ENCODE measurements at regions not wholly inside any gene's neighbourhood (a gene's known extent, or its start where the extent isn't known, plus 50 kb on each side); places are given as distances from the start of the nearest gene placed in this dataset.
"Not testable (repeated sequence)": the region's sequence is repeated elsewhere in the genome, so short reads cannot be mapped to it uniquely, and the experiment has no call there.

DNA sequence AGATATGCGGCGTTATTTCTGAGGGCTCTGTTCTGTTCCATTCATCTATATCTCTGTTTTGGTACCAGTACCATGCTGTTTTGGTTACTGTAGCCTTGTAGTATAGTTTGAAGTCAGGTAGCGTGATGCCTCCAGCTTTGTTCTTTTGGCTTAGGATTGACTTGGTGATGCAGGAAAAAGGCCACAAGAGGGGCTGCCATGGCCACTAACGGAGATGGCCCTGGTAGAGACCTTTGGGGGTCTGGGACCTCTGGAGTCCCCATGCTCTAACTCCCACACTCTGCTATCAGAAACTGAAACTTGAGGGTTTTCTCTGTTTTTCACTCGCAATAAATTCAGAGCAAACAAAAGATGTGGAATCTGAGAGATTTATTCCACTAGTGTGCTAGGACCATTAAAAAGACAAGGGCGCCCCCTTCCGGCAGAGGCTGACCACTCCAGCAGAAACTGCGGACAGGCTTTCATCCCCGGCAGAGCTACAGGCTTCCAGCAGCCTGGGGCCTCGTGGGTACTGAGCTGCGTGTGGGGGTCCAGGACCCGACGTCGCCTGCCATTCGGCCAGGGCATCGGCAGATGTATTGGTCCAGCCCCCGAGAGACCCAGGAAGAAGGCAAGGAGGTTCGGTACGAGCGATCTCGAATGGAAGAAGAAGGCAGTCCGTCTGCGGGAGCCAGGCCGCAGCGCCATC is 775.1 kb downstream of the EPHA7 start:
- H3K36me3 ChIP-seq (ENCODE audit: control insufficient read depth in 2 of 4, insufficient read depth in 4 of 4, low read length in 3 of 4); H3K4me3 ChIP-seq (ENCODE audit: extremely low read depth in 1 of 4, insufficient read depth in 2 of 4, low read depth in 3 of 4, low read length in 4 of 4); H4K91ac ChIP-seq (replicated peaks; ENCODE audit: insufficient read length, low read length); H3K23ac ChIP-seq (ENCODE audit: insufficient read length); FAIRE-seq; H3K14ac ChIP-seq (ENCODE audit: insufficient read length); H3K4me2 ChIP-seq (ENCODE audit: insufficient read depth in 1 of 2, low read depth in 2 of 2, low read length in 2 of 2); H3K79me2 ChIP-seq (ENCODE audit: control insufficient read depth in 1 of 2, insufficient read depth in 2 of 2, low read length in 2 of 2); H3K23me2 ChIP-seq (ENCODE audit: low read depth, low read length); H4K5ac ChIP-seq (ENCODE audit: insufficient read length, low read depth, low read length); H3K56ac ChIP-seq (replicated peaks; ENCODE audit: insufficient read length, low read depth, low read length); H2BK12ac ChIP-seq (ENCODE audit: low read depth, low read length); H3K4me1 ChIP-seq (replicated peaks in 1 of 4; ENCODE audit: control insufficient read depth in 3 of 4, insufficient read depth in 4 of 4, low read length in 3 of 4); H3K79me1 ChIP-seq (ENCODE audit: low read depth, low read length); H3K18ac ChIP-seq (ENCODE audit: extremely low read depth, low read length); H2BK5ac ChIP-seq (ENCODE audit: low read depth, low read length); H2BK120ac ChIP-seq (replicated peaks; ENCODE audit: low read depth, low read length); H3K27me3 ChIP-seq (replicated peaks in 1 of 4; ENCODE audit: control insufficient read depth in 3 of 4, extremely low read depth in 1 of 4, insufficient read depth in 3 of 4, low read length in 3 of 4); H2BK15ac ChIP-seq (ENCODE audit: low read length); H3K27ac ChIP-seq (ENCODE audit: low read depth, low read length); H2BK20ac ChIP-seq (ENCODE audit: low read length); H2AK5ac ChIP-seq (ENCODE audit: low read depth, low read length); H3K4ac ChIP-seq (replicated peaks; ENCODE audit: insufficient read length, low read depth, low read length); H3K9me3 ChIP-seq (ENCODE audit: insufficient read depth in 2 of 2, low read depth in 1 of 2, low read length in 1 of 2); POLR2A ChIA-PET (ENCODE audit: partially characterized antibody); H4K20me1 ChIP-seq (replicated peaks in 1 of 2; ENCODE audit: control insufficient read depth in 1 of 2, insufficient read depth in 2 of 2, low read length in 2 of 2); H4K8ac ChIP-seq (ENCODE audit: extremely low read depth, insufficient read depth, low read length); H3K9ac ChIP-seq (replicated peaks in 1 of 4; ENCODE audit: extremely low read depth in 1 of 4, low read depth in 3 of 4, low read length in 3 of 4): not testable (repeated sequence)
- DNase-seq (ENCODE audit: low read depth in 1 of 2, low spot score in 2 of 2) = peak; percentile 49 to 95
- peak overlapping the region; percentile 84; the same call in 1 of the 2 replicates for H2AFZ ChIP-seq (ENCODE audit: low read length)
- 69% methylated on average over 15 of the region's 25 CpGs; no CpG with 5 or more reads in 1 of the 2 experiments for WGBS, 2 experiments (ENCODE audit: extremely low coverage in 1 of 2, insufficient coverage in 1 of 2, insufficient read length in 1 of 2, insufficient replicate concordance in 2 of 2, low coverage in 1 of 2, low lambda C conversion rate in 2 of 2, missing lambda C conversion rate in 1 of 2)
- TF ChIP-seq, protein P1, sequence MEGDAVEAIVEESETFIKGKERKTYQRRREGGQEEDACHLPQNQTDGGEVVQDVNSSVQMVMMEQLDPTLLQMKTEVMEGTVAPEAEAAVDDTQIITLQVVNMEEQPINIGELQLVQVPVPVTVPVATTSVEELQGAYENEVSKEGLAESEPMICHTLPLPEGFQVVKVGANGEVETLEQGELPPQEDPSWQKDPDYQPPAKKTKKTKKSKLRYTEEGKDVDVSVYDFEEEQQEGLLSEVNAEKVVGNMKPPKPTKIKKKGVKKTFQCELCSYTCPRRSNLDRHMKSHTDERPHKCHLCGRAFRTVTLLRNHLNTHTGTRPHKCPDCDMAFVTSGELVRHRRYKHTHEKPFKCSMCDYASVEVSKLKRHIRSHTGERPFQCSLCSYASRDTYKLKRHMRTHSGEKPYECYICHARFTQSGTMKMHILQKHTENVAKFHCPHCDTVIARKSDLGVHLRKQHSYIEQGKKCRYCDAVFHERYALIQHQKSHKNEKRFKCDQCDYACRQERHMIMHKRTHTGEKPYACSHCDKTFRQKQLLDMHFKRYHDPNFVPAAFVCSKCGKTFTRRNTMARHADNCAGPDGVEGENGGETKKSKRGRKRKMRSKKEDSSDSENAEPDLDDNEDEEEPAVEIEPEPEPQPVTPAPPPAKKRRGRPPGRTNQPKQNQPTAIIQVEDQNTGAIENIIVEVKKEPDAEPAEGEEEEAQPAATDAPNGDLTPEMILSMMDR (IDR thresholded peaks at IDR 0.05; ENCODE audit: control extremely low read depth in 1 of 3, insufficient read depth in 1 of 3, low read depth in 1 of 3, low read length in 3 of 3) = peak; percentile 59 to 73 (median 61)
- TF ChIP-seq RAD21 (IDR thresholded peaks at IDR 0.05 in 1 of 2, conservative IDR thresholded peaks at IDR 0.05 in 1 of 2; ENCODE audit: low read depth in 2 of 2, low read length in 2 of 2) = peak; percentile 80 to 83
- CTCF ChIA-PET (ENCODE audit: partially characterized antibody) = interaction anchor here (0.6 to 2.1 kb wide), 15 partner anchors 11 to 624 kb away, joined by 3 to 12 read pairs (median 3); no protein-coding TSS in a partner anchor

Data from H1 (cell line).